ENCODE measurements at regions not wholly inside any gene's neighbourhood (a gene's known extent, or its start where the extent isn't known, plus 50 kb on each side); places are given as distances from the start of the nearest gene placed in this dataset.
"Not testable (repeated sequence)": the region's sequence is repeated elsewhere in the genome, so short reads cannot be mapped to it uniquely, and the experiment has no call there.

- no peak overlapping the region for H3K27ac ChIP-seq
Observed at GRCh38 chr12:83889745-83890144, 1022.9 kb downstream of the SLC6A15 start.

GRCh38 chr12:83886479-83886878, 1026.1 kb downstream of the SLC6A15 start:
- TF ChIP-seq ZFX (IDR thresholded peaks at IDR 0.05) (no peak), CTCF (conservative IDR thresholded peaks at IDR 0.05) (no peak)

More at GRCh38 chr12:83889745-83890144, 1022.9 kb downstream of the SLC6A15 start:
- TF ChIP-seq CTCF (conservative IDR thresholded peaks at IDR 0.05) (no peak), ZFX (IDR thresholded peaks at IDR 0.05) (no peak)

GRCh38 chr12:83870921-83871599, 1041.5 kb downstream of the SLC6A15 start:
- not testable (repeated sequence) for H3K27ac ChIP-seq

More at GRCh38 chr12:83886479-83886878, 1026.1 kb downstream of the SLC6A15 start:
- H3K27ac ChIP-seq, result no peak overlapping the region

GRCh38 chr12:83866477-83866876, 1046.1 kb downstream of the SLC6A15 start:
- TF ChIP-seq ZFX (IDR thresholded peaks at IDR 0.05) (no peak), CTCF (conservative IDR thresholded peaks at IDR 0.05) (no peak)
- no peak overlapping the region for H3K27ac ChIP-seq

- TF ChIP-seq ZFX (IDR thresholded peaks at IDR 0.05) (no peak), CTCF (conservative IDR thresholded peaks at IDR 0.05) (no peak)
- H3K27ac ChIP-seq, result no peak overlapping the region
Observed at GRCh38 chr12:83865431-83865830, 1047.2 kb downstream of the SLC6A15 start.

- no peak overlapping the region for H3K27ac ChIP-seq
- TF ChIP-seq ZFX (IDR thresholded peaks at IDR 0.05) (no peak), CTCF (conservative IDR thresholded peaks at IDR 0.05) (no peak)
Observed at GRCh38 chr12:83864054-83864453, 1048.5 kb downstream of the SLC6A15 start.

GRCh38 chr12:83859021-83859420, 1053.6 kb downstream of the SLC6A15 start:
- no peak for TF ChIP-seq ZFX (IDR thresholded peaks at IDR 0.05)
- TF ChIP-seq CTCF (conservative IDR thresholded peaks at IDR 0.05), result no peak
- H3K27ac ChIP-seq, result no peak overlapping the region

GRCh38 chr12:83856803-83857202, 1055.8 kb downstream of the SLC6A15 start:
- TF ChIP-seq ZFX (IDR thresholded peaks at IDR 0.05) (no peak), CTCF (conservative IDR thresholded peaks at IDR 0.05) (no peak)
- no peak overlapping the region for H3K27ac ChIP-seq
